HEK293 (cell line): ENCODE measurements at regions not wholly inside any gene's neighbourhood (a gene's known extent, or its start where the extent isn't known, plus 50 kb on each side); places are given as distances from the start of the nearest gene placed in this dataset.

ENCODE experiments used
- CTCF ChIA-PET: fragments of 350-600 bp; formaldehyde crosslinking; extraction: SDS; loops from one replicate; lab custom pipeline; 2021; ENCODE audit warnings: antibody characterized with exemption; lab: Yijun Ruan, JAX
- POLR2A ChIA-PET: fragments of 300-600 bp; formaldehyde crosslinking; extraction: SDS; loops from one replicate; lab custom pipeline; 2020; ENCODE audit warnings: antibody characterized with exemption, inconsistent platforms; lab: Yijun Ruan, JAX
- H3K27ac ChIP-seq: fragments of 200-500 bp; sonication (Bioruptor generic); 2 replicates; pipeline ENCODE4 v1.5.1; 2014; ENCODE audit warnings: low read depth, low read length, control low read depth, inconsistent platforms; ENCODE audit errors: extremely low read depth
- H3K36me3 ChIP-seq, 2 experiments: fragments of 200-500 bp in 1 of 2; sonication (Bioruptor generic) in 1 of 2; 1 replicate in 1 of 2; 2 replicates in 1 of 2; pipeline ENCODE4 v1.5.1; 2014 to 2017; ENCODE audit warnings: inconsistent platforms in 2 of 2, low read length in 2 of 2; ENCODE audit not compliant: control insufficient read depth in 2 of 2, insufficient read depth in 1 of 2
- H3K4me1 ChIP-seq: fragments of 200-500 bp; sonication (Bioruptor generic); 2 replicates; pipeline ENCODE4 v1.5.1; 2014; ENCODE audit warnings: mild to moderate bottlenecking, low read length, inconsistent platforms; ENCODE audit not compliant: control insufficient read depth, insufficient read depth
- H3K4me3 ChIP-seq: 2 replicates; pipeline ENCODE4 v1.5.1; 2011; ENCODE audit warnings: low read depth, mild to moderate bottlenecking, control low read depth, low read length, moderate library complexity
- H3K9me3 ChIP-seq: fragments of 200-500 bp; sonication (Bioruptor generic); 2 replicates; pipeline ENCODE4 v1.5.1; 2014; ENCODE audit warnings: low read depth, low read length, inconsistent platforms; ENCODE audit not compliant: control insufficient read depth, insufficient read depth
- BCL11A ChIP-seq: fragments of 450-650 bp; formaldehyde crosslinking; IDR thresholded peaks from 2 replicates; pipeline ENCODE4 v1.5.1; 2016; ENCODE audit warnings: low read depth, missing biosample characterization, missing genetic modification characterization
- FEZF1 ChIP-seq: fragments of 450-650 bp; formaldehyde crosslinking; IDR thresholded peaks from 2 replicates; pipeline ENCODE4 v1.5.1; 2016; ENCODE audit warnings: missing biosample characterization, missing genetic modification characterization
- KLF1 ChIP-seq: fragments of 450-650 bp; formaldehyde crosslinking; IDR thresholded peaks from 2 replicates; pipeline ENCODE4 v1.5.1; 2016; ENCODE audit warnings: missing biosample characterization, missing genetic modification characterization
- SCRT1 ChIP-seq: fragments of 450-650 bp; formaldehyde crosslinking; IDR thresholded peaks from 2 replicates; pipeline ENCODE4 v1.5.1; 2016; ENCODE audit warnings: missing biosample characterization, missing genetic modification characterization, borderline replicate concordance
- ZNF112 ChIP-seq: fragments of 450-650 bp; formaldehyde crosslinking; IDR thresholded peaks from 2 replicates; pipeline ENCODE4 v1.5.0; 2017; ENCODE audit warnings: missing biosample characterization, missing genetic modification characterization
- ZNF184 ChIP-seq: fragments of 450-650 bp; IDR thresholded peaks from 2 replicates; pipeline ENCODE4 v1.5.1; 2018; ENCODE audit warnings: missing biosample characterization, mild to moderate bottlenecking, missing genetic modification characterization
- ZNF221 ChIP-seq: fragments of 450-650 bp; formaldehyde crosslinking; IDR thresholded peaks from 2 replicates; pipeline ENCODE4 v1.5.1; 2017; ENCODE audit warnings: missing biosample characterization, missing genetic modification characterization, borderline replicate concordance
- ZNF223 ChIP-seq: fragments of 450-650 bp; formaldehyde crosslinking; IDR thresholded peaks from 2 replicates; pipeline ENCODE4 v1.5.1; 2016; ENCODE audit warnings: missing biosample characterization, missing genetic modification characterization
- ZNF324 ChIP-seq: fragments of 450-650 bp; formaldehyde crosslinking; IDR thresholded peaks from 2 replicates; pipeline ENCODE4 v1.5.1; 2016; ENCODE audit warnings: missing biosample characterization, missing genetic modification characterization
- ZNF37A ChIP-seq: fragments of 450-650 bp; IDR thresholded peaks from 2 replicates; pipeline ENCODE4 v1.5.1; 2018; ENCODE audit warnings: missing biosample characterization, missing genetic modification characterization
- ZNF394 ChIP-seq: fragments of 450-650 bp; formaldehyde crosslinking; IDR thresholded peaks from 2 replicates; pipeline ENCODE4 v1.5.1; 2016; ENCODE audit warnings: missing biosample characterization, missing genetic modification characterization, mild to moderate bottlenecking, moderate library complexity, borderline replicate concordance
- ZNF514 ChIP-seq: fragments of 450-650 bp; formaldehyde crosslinking; IDR thresholded peaks from 2 replicates; pipeline ENCODE4 v1.5.1; 2016; ENCODE audit warnings: missing biosample characterization, missing genetic modification characterization
- ZNF623 ChIP-seq: fragments of 450-650 bp; formaldehyde crosslinking; IDR thresholded peaks from 2 replicates; pipeline ENCODE4 v1.5.1; 2016; ENCODE audit warnings: missing biosample characterization, missing genetic modification characterization
- ZNF677 ChIP-seq: fragments of 450-650 bp; IDR thresholded peaks from 2 replicates; pipeline ENCODE4 v1.5.0; 2018; ENCODE audit warnings: missing biosample characterization, mild to moderate bottlenecking, missing genetic modification characterization, moderate library complexity
- ZNF701 ChIP-seq: fragments of 450-650 bp; formaldehyde crosslinking; IDR thresholded peaks from 2 replicates; pipeline ENCODE4 v1.5.1; 2016; ENCODE audit warnings: missing biosample characterization, missing genetic modification characterization
- TF ChIP-seq, protein P1 (sequence below): fragments of 450-650 bp; formaldehyde crosslinking; IDR thresholded peaks from 2 replicates; pipeline ENCODE4; 2016; ENCODE audit warnings: missing biosample characterization, missing genetic modification characterization
- TF ChIP-seq, protein P2 (sequence below): fragments of 450-650 bp; IDR thresholded peaks from 2 replicates; pipeline ENCODE4 v1.5.1; 2018; ENCODE audit warnings: missing biosample characterization, missing genetic modification characterization
- TF ChIP-seq, protein P3 (sequence below): fragments of 450-650 bp; formaldehyde crosslinking; IDR thresholded peaks from 2 replicates; pipeline ENCODE4 v1.5.1; 2016; ENCODE audit warnings: missing biosample characterization, missing genetic modification characterization
- TF ChIP-seq, protein P4 (sequence below): fragments of 450-650 bp; formaldehyde crosslinking; IDR thresholded peaks from 2 replicates; pipeline ENCODE4 v1.5.1; 2017; ENCODE audit warnings: missing biosample characterization, missing genetic modification characterization

DNA sequence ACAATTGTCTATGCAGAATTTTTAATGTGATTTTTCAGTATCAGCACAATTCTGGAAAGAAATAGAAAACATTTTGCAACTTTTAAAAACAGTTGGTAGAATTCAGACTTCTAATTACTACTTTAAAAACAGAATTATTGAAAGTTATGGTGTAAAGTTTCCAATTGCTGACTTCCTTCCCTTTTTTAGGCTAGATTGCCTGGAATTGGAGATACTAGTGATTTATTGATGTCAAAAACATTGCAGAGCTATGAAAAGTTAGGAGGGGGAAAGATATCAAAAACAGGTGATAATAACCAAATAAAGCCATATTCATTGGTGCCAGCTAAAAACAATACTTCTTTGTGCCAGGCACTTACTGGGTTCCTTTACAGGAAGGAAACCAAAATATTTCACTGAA lies 485.5 kb downstream of the TMEM135 start:
- Histone ChIP-seq H3K27ac (no peak overlapping the region), H3K9me3 (no peaks in the 10 kb centered on the region), H3K4me1 (no peaks in the 10 kb centered on the region)
- TF ChIP-seq, protein P1, sequence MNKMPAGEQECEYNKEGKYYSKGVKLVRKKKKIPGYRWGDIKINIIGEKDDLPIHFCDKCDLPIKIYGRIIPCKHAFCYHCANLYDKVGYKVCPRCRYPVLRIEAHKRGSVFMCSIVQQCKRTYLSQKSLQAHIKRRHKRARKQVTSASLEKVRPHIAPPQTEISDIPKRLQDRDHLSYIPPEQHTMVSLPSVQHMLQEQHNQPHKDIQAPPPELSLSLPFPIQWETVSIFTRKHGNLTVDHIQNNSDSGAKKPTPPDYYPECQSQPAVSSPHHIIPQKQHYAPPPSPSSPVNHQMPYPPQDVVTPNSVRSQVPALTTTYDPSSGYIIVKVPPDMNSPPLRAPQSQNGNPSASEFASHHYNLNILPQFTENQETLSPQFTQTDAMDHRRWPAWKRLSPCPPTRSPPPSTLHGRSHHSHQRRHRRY (tag by site-specific recombination): no peak
- no peak for TF ChIP-seq ZNF623 (tag by site-specific recombination)
- TF ChIP-seq, protein P2, sequence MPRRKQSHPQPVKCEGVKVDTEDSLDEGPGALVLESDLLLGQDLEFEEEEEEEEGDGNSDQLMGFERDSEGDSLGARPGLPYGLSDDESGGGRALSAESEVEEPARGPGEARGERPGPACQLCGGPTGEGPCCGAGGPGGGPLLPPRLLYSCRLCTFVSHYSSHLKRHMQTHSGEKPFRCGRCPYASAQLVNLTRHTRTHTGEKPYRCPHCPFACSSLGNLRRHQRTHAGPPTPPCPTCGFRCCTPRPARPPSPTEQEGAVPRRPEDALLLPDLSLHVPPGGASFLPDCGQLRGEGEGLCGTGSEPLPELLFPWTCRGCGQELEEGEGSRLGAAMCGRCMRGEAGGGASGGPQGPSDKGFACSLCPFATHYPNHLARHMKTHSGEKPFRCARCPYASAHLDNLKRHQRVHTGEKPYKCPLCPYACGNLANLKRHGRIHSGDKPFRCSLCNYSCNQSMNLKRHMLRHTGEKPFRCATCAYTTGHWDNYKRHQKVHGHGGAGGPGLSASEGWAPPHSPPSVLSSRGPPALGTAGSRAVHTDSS: no peak
- no peak for TF ChIP-seq ZNF677 (tag by site-specific recombination)
- no peak for TF ChIP-seq SCRT1 (tag by site-specific recombination)
- TF ChIP-seq ZNF221 (tag by site-specific recombination): no peak
- TF ChIP-seq ZNF112 (tag by site-specific recombination): no peak
- no peak for TF ChIP-seq KLF1
- TF ChIP-seq ZNF223: no peak
- TF ChIP-seq, protein P3, sequence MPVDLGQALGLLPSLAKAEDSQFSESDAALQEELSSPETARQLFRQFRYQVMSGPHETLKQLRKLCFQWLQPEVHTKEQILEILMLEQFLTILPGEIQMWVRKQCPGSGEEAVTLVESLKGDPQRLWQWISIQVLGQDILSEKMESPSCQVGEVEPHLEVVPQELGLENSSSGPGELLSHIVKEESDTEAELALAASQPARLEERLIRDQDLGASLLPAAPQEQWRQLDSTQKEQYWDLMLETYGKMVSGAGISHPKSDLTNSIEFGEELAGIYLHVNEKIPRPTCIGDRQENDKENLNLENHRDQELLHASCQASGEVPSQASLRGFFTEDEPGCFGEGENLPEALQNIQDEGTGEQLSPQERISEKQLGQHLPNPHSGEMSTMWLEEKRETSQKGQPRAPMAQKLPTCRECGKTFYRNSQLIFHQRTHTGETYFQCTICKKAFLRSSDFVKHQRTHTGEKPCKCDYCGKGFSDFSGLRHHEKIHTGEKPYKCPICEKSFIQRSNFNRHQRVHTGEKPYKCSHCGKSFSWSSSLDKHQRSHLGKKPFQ (tag by site-specific recombination): no peak
- no peak for TF ChIP-seq ZNF324 (tag by site-specific recombination)
- no peak for TF ChIP-seq ZNF184 (tag by site-specific recombination)
- TF ChIP-seq BCL11A: no peak
- TF ChIP-seq, protein P4, sequence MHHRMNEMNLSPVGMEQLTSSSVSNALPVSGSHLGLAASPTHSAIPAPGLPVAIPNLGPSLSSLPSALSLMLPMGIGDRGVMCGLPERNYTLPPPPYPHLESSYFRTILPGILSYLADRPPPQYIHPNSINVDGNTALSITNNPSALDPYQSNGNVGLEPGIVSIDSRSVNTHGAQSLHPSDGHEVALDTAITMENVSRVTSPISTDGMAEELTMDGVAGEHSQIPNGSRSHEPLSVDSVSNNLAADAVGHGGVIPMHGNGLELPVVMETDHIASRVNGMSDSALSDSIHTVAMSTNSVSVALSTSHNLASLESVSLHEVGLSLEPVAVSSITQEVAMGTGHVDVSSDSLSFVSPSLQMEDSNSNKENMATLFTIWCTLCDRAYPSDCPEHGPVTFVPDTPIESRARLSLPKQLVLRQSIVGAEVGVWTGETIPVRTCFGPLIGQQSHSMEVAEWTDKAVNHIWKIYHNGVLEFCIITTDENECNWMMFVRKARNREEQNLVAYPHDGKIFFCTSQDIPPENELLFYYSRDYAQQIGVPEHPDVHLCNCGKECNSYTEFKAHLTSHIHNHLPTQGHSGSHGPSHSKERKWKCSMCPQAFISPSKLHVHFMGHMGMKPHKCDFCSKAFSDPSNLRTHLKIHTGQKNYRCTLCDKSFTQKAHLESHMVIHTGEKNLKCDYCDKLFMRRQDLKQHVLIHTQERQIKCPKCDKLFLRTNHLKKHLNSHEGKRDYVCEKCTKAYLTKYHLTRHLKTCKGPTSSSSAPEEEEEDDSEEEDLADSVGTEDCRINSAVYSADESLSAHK: no peak
- TF ChIP-seq ZNF514: no peak
- no peak for TF ChIP-seq ZNF701 (tag by site-specific recombination)
- TF ChIP-seq, all 188 proteins: peak for 0
- no peak overlapping the region for H3K4me3 ChIP-seq
- ChIA-PET CTCF (interaction anchor here (0.7 kb wide), 1 partner anchor 80 kb away, joined by 3 read pairs; no protein-coding TSS in a partner anchor), POLR2A (no interaction called here)
- no peaks in the 10 kb centered on the region for H3K36me3 ChIP-seq

DNA sequence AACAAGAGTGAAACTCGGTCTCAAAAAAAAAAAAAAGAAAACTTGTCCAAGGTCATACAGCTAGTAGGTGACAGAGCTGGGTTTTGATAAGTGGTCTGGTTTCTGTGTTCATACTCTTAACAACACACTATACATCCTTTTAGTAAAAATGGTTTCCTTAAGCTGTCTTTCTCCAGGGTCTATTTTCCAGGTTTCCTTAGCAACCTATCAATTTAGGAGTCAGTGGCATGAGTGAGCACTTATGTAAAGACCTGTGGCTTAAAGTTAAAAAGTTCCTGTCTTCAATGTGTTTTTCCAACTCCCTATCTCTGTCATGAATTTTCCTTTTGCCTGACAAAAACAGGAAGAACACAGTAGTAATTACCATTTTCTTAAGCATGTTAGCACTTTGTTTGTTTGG lies 480.5 kb downstream of the TMEM135 start:
- no peaks in the 10 kb centered on the region for H3K9me3 ChIP-seq
- no peak overlapping the region for H3K27ac ChIP-seq
- ChIA-PET POLR2A (no interaction called here), CTCF (no interaction called here)
- no peak overlapping the region for H3K4me3 ChIP-seq
- no peaks in the 10 kb centered on the region for H3K4me1 ChIP-seq
- TF ChIP-seq ZNF394 (no peak), FEZF1 (no peak), ZNF37A (no peak)
- no peaks in the 10 kb centered on the region for H3K36me3 ChIP-seq
